ENCODE measurements at regions not wholly inside any gene's neighbourhood (a gene's known extent, or its start where the extent isn't known, plus 50 kb on each side); places are given as distances from the start of the nearest gene placed in this dataset.

DNA sequence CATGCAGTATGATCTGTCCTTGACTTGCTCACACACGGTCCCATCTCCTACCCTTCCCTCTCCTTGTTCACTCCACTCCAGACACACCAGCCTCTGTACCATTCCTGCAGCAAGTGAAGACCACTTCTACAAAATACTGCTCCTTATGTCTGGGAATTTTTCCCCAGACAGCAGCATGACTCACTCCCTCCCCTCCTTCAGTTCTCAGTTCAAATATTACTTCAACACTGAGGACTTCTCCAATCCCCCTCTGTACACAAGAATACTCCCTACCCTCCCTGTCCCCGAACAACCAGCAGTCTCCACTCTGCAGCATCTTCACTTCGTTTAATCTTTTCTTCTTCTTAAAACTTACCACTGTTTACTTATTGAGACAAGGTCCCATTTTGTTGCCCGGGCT, 474.0 kb downstream of the GPAM start:
- TF ChIP-seq POLR2A (IDR thresholded peaks at IDR 0.05; ENCODE audit: low read depth, low read length), result no peak
- TF ChIP-seq, protein P1, sequence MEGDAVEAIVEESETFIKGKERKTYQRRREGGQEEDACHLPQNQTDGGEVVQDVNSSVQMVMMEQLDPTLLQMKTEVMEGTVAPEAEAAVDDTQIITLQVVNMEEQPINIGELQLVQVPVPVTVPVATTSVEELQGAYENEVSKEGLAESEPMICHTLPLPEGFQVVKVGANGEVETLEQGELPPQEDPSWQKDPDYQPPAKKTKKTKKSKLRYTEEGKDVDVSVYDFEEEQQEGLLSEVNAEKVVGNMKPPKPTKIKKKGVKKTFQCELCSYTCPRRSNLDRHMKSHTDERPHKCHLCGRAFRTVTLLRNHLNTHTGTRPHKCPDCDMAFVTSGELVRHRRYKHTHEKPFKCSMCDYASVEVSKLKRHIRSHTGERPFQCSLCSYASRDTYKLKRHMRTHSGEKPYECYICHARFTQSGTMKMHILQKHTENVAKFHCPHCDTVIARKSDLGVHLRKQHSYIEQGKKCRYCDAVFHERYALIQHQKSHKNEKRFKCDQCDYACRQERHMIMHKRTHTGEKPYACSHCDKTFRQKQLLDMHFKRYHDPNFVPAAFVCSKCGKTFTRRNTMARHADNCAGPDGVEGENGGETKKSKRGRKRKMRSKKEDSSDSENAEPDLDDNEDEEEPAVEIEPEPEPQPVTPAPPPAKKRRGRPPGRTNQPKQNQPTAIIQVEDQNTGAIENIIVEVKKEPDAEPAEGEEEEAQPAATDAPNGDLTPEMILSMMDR (IDR thresholded peaks at IDR 0.05; ENCODE audit: extremely low read depth in 1 of 2, insufficient read depth in 1 of 2, low read depth in 1 of 2, low read length in 2 of 2), result no peak
- TF ChIP-seq FOS (IDR thresholded peaks at IDR 0.05; ENCODE audit: borderline replicate concordance, insufficient read depth, low read length), result no peak
- no peak for TF ChIP-seq MYC (IDR thresholded peaks at IDR 0.05; ENCODE audit: low read depth, low read length)

All from endothelial cell of umbilical vein (primary cell).